AG04450 (cell line): ENCODE measurements at regions not wholly inside any gene's neighbourhood (a gene's known extent, or its start where the extent isn't known, plus 50 kb on each side); places are given as distances from the start of the nearest gene placed in this dataset.

Experiments used
- CTCF ChIA-PET: fragments of 300-600, 350-600 bp; formaldehyde crosslinking; extraction: SDS; loops from one replicate; lab custom pipeline; 2022; ENCODE audit warnings: antibody characterized with exemption, inconsistent platforms; lab: Charles Lee
- POLR2A ChIA-PET: fragments of 350-600 bp; formaldehyde crosslinking; extraction: SDS; loops from one replicate; lab custom pipeline; 2021; ENCODE audit warnings: antibody characterized with exemption, inconsistent platforms; lab: Yijun Ruan, JAX
- DNase-seq: peaks from one replicate; pipeline ENCODE4 v3.0.0-alpha.2; 2011; ENCODE audit warnings: low read depth, low spot score
- H3K27ac ChIP-seq: one replicate; pipeline ENCODE4 v1.5.1; 2012; ENCODE audit warnings: low read depth, low read length, control low read depth
- H3K27me3 ChIP-seq: one replicate; pipeline ENCODE4 v1.6.0; 2012; ENCODE audit warnings: low read length; ENCODE audit not compliant: control insufficient read depth, insufficient read depth
- H3K4me3 ChIP-seq: 2 replicates; pipeline ENCODE4 v1.5.1; 2011; ENCODE audit warnings: mild to moderate bottlenecking, low read depth, low read length, control low read depth
- H3K9me3 ChIP-seq: 2 replicates; pipeline ENCODE4 v1.5.1; 2012; ENCODE audit warnings: low read length; ENCODE audit not compliant: control insufficient read depth, insufficient read depth
- TF ChIP-seq, protein P1 (sequence below): IDR thresholded peaks from 2 replicates; pipeline ENCODE4 v1.5.1; 2011; ENCODE audit warnings: low read depth, low read length, control low read depth, inconsistent platforms

- Histone ChIP-seq H3K27ac (no peak overlapping the region), H3K27me3 (no peaks in the 10 kb centered on the region), H3K9me3 (no peaks in the 10 kb centered on the region), H3K4me3 (no peak overlapping the region)
- DNase-seq, result no peak
- TF ChIP-seq, protein P1, sequence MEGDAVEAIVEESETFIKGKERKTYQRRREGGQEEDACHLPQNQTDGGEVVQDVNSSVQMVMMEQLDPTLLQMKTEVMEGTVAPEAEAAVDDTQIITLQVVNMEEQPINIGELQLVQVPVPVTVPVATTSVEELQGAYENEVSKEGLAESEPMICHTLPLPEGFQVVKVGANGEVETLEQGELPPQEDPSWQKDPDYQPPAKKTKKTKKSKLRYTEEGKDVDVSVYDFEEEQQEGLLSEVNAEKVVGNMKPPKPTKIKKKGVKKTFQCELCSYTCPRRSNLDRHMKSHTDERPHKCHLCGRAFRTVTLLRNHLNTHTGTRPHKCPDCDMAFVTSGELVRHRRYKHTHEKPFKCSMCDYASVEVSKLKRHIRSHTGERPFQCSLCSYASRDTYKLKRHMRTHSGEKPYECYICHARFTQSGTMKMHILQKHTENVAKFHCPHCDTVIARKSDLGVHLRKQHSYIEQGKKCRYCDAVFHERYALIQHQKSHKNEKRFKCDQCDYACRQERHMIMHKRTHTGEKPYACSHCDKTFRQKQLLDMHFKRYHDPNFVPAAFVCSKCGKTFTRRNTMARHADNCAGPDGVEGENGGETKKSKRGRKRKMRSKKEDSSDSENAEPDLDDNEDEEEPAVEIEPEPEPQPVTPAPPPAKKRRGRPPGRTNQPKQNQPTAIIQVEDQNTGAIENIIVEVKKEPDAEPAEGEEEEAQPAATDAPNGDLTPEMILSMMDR, result no peak
- POLR2A ChIA-PET, result no interaction called here
- CTCF ChIA-PET, result no interaction called here
Measured at GRCh38 chr21:24693779-24694178, 913.5 kb downstream of the MRPL39 start.

DNA sequence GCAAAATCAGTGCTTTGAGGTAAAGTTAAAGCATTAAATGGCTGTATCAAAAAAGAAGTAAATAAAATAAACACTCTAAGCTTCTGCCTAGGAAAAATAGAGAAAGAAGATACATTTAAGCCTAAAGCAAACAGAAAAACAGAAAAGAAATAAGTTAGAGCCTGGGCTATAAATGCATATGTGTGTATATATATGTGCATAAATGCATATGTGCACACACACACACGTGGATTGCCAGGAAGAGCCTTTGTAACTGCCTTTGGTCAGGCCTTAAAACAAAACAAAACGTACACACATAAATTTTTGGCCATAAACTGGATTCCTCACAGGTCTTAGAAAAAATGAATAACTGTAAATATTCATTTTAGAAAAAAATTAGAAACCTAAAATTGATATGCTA is 925.8 kb downstream of the MRPL39 start:
- Histone ChIP-seq H3K27ac (no peak overlapping the region), H3K4me3 (no peak overlapping the region), H3K27me3 (no peaks in the 10 kb centered on the region), H3K9me3 (no peaks in the 10 kb centered on the region)
- TF ChIP-seq, protein P1, result no peak
- CTCF ChIA-PET, result no interaction called here
- POLR2A ChIA-PET, result no interaction called here
- no peak for DNase-seq

DNA sequence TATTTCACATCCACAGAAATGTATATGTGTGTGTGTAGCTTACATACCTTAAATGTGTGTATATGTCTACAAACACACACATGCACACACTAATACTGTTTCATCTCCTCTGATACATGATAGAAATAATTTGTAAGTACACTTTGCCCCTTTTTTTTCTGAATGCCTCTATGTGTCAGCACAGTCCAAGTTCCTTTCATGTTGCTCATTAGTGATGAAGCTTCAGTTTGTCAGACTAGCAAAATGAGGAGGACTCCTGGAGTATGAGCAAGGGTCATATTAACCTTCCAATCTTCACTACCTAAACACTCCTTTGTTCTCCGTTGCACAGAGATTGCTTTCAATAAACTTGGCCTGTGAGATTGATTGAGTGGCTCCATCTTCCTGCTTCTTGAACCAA is 935.4 kb downstream of the MRPL39 start:
- CTCF ChIA-PET, result interaction anchor here (0.6 kb wide), 1 partner anchor 277 kb away, joined by 5 read pairs; no protein-coding TSS in a partner anchor

DNA sequence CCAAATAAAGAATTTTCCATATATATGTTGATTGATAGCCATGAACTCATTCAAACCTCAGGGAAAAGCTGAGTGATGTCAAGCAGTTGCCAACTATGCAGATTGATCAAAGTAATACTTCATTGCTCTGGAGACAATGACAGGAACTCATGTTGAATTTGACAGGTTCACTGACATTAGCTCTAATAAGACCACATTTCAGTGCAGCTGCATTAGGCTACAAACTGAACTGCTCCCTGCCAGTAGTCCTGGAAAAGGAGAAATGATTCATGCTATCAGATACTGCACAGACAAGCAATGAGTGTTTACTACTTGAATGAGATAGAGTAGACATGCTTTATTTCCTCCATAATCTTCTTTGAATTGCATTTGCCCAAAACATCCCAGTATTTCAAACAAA is 948.4 kb downstream of the MRPL39 start:
- Histone ChIP-seq H3K4me3 (no peak overlapping the region), H3K27me3 (no peaks in the 10 kb centered on the region), H3K27ac (no peak overlapping the region), H3K9me3 (no peaks in the 10 kb centered on the region)
- TF ChIP-seq, protein P1, result no peak
- no peak for DNase-seq
- POLR2A ChIA-PET, result no interaction called here
- CTCF ChIA-PET, result no interaction called here

More for the DNA sequence above, 935.4 kb downstream of the MRPL39 start:
- no peaks in the 10 kb centered on the region for H3K9me3 ChIP-seq
- DNase-seq, result no peak
- no peaks in the 10 kb centered on the region for H3K27me3 ChIP-seq
- no peak overlapping the region for H3K27ac ChIP-seq
- no peak overlapping the region for H3K4me3 ChIP-seq
- TF ChIP-seq, protein P1, result no peak
- POLR2A ChIA-PET, result no interaction called here

GRCh38 chr21:24658026-24658425 is 949.3 kb downstream of the MRPL39 start:
- POLR2A ChIA-PET, result no interaction called here
- Histone ChIP-seq H3K27ac (no peak overlapping the region), H3K9me3 (no peaks in the 10 kb centered on the region), H3K27me3 (no peaks in the 10 kb centered on the region), H3K4me3 (no peak overlapping the region)
- CTCF ChIA-PET, result interaction anchor here (1.2 kb wide), 1 partner anchor 21 kb away, joined by 3 read pairs; no protein-coding TSS in a partner anchor
- DNase-seq, result no peak
- TF ChIP-seq, protein P1, result no peak
